ENCODE measurements at regions not wholly inside any gene's neighbourhood (a gene's known extent, or its start where the extent isn't known, plus 50 kb on each side); places are given as distances from the start of the nearest gene placed in this dataset.

DNA sequence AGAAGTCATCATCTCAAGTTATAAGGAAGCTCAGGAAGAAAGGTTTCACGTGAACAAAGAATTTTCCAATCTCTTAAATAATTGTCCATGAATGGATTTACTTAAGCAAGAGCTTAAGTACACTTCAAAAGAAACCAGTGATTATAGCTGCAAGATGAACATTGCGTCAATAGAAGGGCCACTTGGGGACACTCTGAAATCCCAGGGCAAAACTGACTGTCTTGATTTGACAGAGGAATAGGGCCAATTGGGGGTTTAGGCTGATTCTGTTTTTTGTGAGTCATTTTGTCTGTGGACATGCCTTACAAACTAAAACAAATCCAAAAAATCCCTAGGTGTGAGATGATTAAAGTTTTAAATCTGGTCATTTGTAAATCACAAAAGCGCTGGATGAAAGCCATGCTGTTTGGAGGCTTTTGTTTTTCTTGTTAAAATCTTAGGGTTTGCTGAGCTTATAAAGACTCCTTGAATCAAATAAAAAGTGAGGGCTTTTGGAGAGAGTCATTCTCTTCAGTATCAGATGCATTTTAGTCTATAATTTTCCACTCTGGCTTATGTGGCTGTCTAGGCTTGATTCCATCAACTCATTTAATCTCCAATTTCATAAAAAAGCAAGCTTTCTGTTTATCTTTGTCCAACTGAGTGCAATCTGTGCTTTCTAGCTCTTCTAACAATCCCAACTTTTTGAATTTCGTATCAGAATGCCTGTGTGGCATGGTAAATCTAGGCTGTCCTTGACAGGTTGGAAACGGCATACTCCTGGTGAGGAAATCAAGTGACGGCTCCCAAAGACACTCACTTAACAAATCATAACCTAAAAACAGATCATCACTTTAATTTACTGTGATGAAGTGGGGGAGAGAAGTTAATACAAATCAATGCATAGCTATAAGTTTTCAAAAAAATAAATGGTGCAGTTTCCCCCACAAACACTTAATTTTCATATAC lies 98.2 kb upstream of the SOX9 start:
- TF ChIP-seq, protein P1, sequence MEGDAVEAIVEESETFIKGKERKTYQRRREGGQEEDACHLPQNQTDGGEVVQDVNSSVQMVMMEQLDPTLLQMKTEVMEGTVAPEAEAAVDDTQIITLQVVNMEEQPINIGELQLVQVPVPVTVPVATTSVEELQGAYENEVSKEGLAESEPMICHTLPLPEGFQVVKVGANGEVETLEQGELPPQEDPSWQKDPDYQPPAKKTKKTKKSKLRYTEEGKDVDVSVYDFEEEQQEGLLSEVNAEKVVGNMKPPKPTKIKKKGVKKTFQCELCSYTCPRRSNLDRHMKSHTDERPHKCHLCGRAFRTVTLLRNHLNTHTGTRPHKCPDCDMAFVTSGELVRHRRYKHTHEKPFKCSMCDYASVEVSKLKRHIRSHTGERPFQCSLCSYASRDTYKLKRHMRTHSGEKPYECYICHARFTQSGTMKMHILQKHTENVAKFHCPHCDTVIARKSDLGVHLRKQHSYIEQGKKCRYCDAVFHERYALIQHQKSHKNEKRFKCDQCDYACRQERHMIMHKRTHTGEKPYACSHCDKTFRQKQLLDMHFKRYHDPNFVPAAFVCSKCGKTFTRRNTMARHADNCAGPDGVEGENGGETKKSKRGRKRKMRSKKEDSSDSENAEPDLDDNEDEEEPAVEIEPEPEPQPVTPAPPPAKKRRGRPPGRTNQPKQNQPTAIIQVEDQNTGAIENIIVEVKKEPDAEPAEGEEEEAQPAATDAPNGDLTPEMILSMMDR (IDR thresholded peaks at IDR 0.05; ENCODE audit: extremely low read depth in 1 of 2, insufficient read depth in 1 of 2, low read depth in 1 of 2, low read length in 2 of 2), result no peak
- TF ChIP-seq POLR2A (IDR thresholded peaks at IDR 0.05; ENCODE audit: low read depth, low read length), result no peak
- no peak for TF ChIP-seq POLR2AphosphoS5 (IDR thresholded peaks at IDR 0.05; ENCODE audit: insufficient read depth, low read depth, low read length)

All from endothelial cell of umbilical vein (primary cell).